HCT116 (cell line): ENCODE measurements at regions not wholly inside any gene's neighbourhood (a gene's known extent, or its start where the extent isn't known, plus 50 kb on each side); places are given as distances from the start of the nearest gene placed in this dataset.

ENCODE experiments used
- ATAC-seq: fragments of 200-7000 bp; cut with Tn5 transposase; 2 replicates; pipeline ENCODE4 v1.9.1; 2020; ENCODE audit warnings: mild to moderate bottlenecking, moderate library complexity
- BruUV-seq: library from RNA; stranded (reverse); fragments of 400-500 nt; replicated peaks from 2 replicates; lab custom pipeline; 2021; lab: Mats Ljungman, UMichigan
- CTCF ChIA-PET: fragments of 300-600 bp; sonication (Branson Sonifier 250); formaldehyde crosslinking; loops from one replicate; lab custom pipeline; 2021; ENCODE audit warnings: antibody characterized with exemption; lab: Charles Lee
- POLR2A ChIA-PET: fragments of 300-600, 350-600 bp; sonication (Branson Sonifier 250); formaldehyde crosslinking; loops from one replicate; lab custom pipeline; 2021; ENCODE audit warnings: antibody characterized with exemption; lab: Charles Lee
- RAD21 ChIA-PET, 2 experiments: fragments of 300-600 bp; sonication (Branson Sonifier 250); formaldehyde crosslinking; loops; one replicate each; lab custom pipeline; 2023; ENCODE audit warnings: low total read pairs in 2 of 2; ENCODE audit not compliant: uncharacterized antibody in 2 of 2, unreplicated experiment in 2 of 2, low non-redundant PET in 1 of 2; lab: Charles Lee
- DNase-seq: peaks from one replicate; pipeline ENCODE4 v3.0.0-alpha.2; 2010; ENCODE audit warnings: low read depth, low spot score
- H2AFZ ChIP-seq: fragments of 200-600 bp; shearing (Covaris generic), sonication (generic); 2 replicates; pipeline ENCODE4 v1.6.1; 2017; ENCODE audit warnings: low read depth, mixed run types, mixed read lengths, antibody characterized with exemption, low read length; ENCODE audit not compliant: poor library complexity, severe bottlenecking
- H3K27ac ChIP-seq: 2 replicates; pipeline ENCODE4 v1.5.1; 2012; ENCODE audit warnings: low read depth, low read length
- H3K27me3 ChIP-seq: fragments of 200-600 bp; sonication (generic); 2 replicates; pipeline ENCODE4 v1.6.1; 2016; ENCODE audit warnings: mixed run types, low read length, mixed read lengths; ENCODE audit not compliant: insufficient read depth
- H3K36me3 ChIP-seq, 2 experiments: fragments of 200-500 bp in 1 of 2; fragments of 200-600 bp in 1 of 2; sonication (Bioruptor generic) in 1 of 2; sonication (generic) in 1 of 2; 2 replicates each; pipeline versions ENCODE4 v1.5.1 to v1.6.1; 2014 to 2016; ENCODE audit warnings: low read length in 2 of 2, inconsistent platforms in 1 of 2, mixed read lengths in 1 of 2, mixed run types in 1 of 2; ENCODE audit not compliant: insufficient read depth in 2 of 2, control insufficient read depth in 1 of 2
- H3K4me1 ChIP-seq, 2 experiments: fragments of 200-600 bp in 1 of 2; sonication (generic) in 1 of 2; 2 replicates each; pipeline versions ENCODE4 v1.5.1 to v1.6.1; 2012 to 2017; ENCODE audit warnings: low read length in 2 of 2, inconsistent platforms in 1 of 2, mild to moderate bottlenecking in 1 of 2, mixed read lengths in 1 of 2, mixed run types in 1 of 2, moderate library complexity in 1 of 2; ENCODE audit not compliant: insufficient read depth in 2 of 2, control insufficient read depth in 1 of 2
- H3K4me2 ChIP-seq: fragments of 200-600 bp; sonication (generic); 2 replicates; pipeline ENCODE4 v1.6.1; 2017; ENCODE audit warnings: mixed run types, low read length, mixed read lengths
- H3K4me3 ChIP-seq, 2 experiments: fragments of 200-600 bp in 1 of 2; sonication (generic) in 1 of 2; replicated peaks in 1 of 2; 2 replicates each; pipeline ENCODE4 v1.5.1; 2011 to 2016; ENCODE audit warnings: low read length in 2 of 2, control low read depth in 1 of 2, low read depth in 1 of 2, mild to moderate bottlenecking in 1 of 2, mixed read lengths in 1 of 2, mixed run types in 1 of 2
- H3K79me2 ChIP-seq: fragments of 200-600 bp; sonication (generic); 2 replicates; pipeline ENCODE4 v1.6.1; 2017; ENCODE audit warnings: mild to moderate bottlenecking, mixed run types, low read length, moderate library complexity, mixed read lengths; ENCODE audit not compliant: insufficient read depth
- H3K9ac ChIP-seq: fragments of 200-600 bp; sonication (generic); 2 replicates; pipeline ENCODE4 v1.6.1; 2016; ENCODE audit warnings: low read length, mixed read lengths
- H3K9me2 ChIP-seq: fragments of 200-600 bp; sonication (generic), shearing (Covaris generic); 2 replicates; pipeline ENCODE4 v1.6.1; 2017; ENCODE audit warnings: mixed run types, mild to moderate bottlenecking, moderate library complexity; ENCODE audit not compliant: insufficient read depth
- H3K9me3 ChIP-seq, 2 experiments: fragments of 200-500 bp in 1 of 2; fragments of 200-600 bp in 1 of 2; sonication (Bioruptor generic) in 1 of 2; sonication (generic) in 1 of 2; 2 replicates each; pipeline ENCODE4 v1.6.1; 2014 to 2017; ENCODE audit warnings: low read length in 2 of 2, mixed read lengths in 2 of 2, inconsistent platforms in 1 of 2, low read depth in 1 of 2, mild to moderate bottlenecking in 1 of 2, mixed run types in 1 of 2, moderate library complexity in 1 of 2; ENCODE audit not compliant: control insufficient read depth in 1 of 2, insufficient read depth in 1 of 2
- H4K20me1 ChIP-seq: fragments of 200-600 bp; sonication (generic), shearing (Covaris generic); 2 replicates; pipeline ENCODE4 v1.6.1; 2017; ENCODE audit warnings: mixed run types, mild to moderate bottlenecking, moderate library complexity; ENCODE audit not compliant: insufficient read depth
- ELF1 ChIP-seq: IDR thresholded peaks from 2 replicates; pipeline ENCODE4 v1.6.1; 2012; ENCODE audit warnings: low read depth, borderline replicate concordance
- FOSL1 ChIP-seq: IDR thresholded peaks from 2 replicates; pipeline ENCODE4 v1.6.1; 2012; ENCODE audit warnings: low read depth
- POLR2AphosphoS5 ChIP-seq: IDR thresholded peaks from 2 replicates; pipeline ENCODE4 v1.6.1; 2011; ENCODE audit warnings: mild to moderate bottlenecking, low read depth, low read length, moderate library complexity
- RAD21 ChIP-seq: IDR thresholded peaks from 2 replicates; pipeline ENCODE4 v1.6.1; 2012; ENCODE audit warnings: low read depth, mild to moderate bottlenecking
- SRF ChIP-seq: IDR thresholded peaks from 2 replicates; pipeline ENCODE4 v1.6.1; 2012; ENCODE audit warnings: low read depth
- TCF7L2 ChIP-seq: IDR thresholded peaks from 2 replicates; pipeline ENCODE4 v1.7.0; 2011; ENCODE audit warnings: borderline replicate concordance, inconsistent platforms; ENCODE audit not compliant: insufficient read depth, insufficient read length; ENCODE audit errors: extremely low read depth
- intact Hi-C: fragments of 100-400 bp; cut with micrococcal nuclease; formaldehyde crosslinking; loops from 2 replicates; pipeline ENCODE4 v1.10.0; 2022
- TF ChIP-seq, protein P1 (sequence below): IDR thresholded peaks from 2 replicates; pipeline ENCODE4 v1.6.1; 2012; ENCODE audit warnings: low read depth
- TF ChIP-seq, protein P2 (sequence below): IDR thresholded peaks from 2 replicates; pipeline ENCODE4 v1.6.1; 2011; ENCODE audit warnings: mild to moderate bottlenecking, low read length, moderate library complexity; ENCODE audit not compliant: insufficient replicate concordance; ENCODE audit errors: extremely low read depth
- TF ChIP-seq, protein P3 (sequence below): IDR thresholded peaks from 2 replicates; pipeline ENCODE4 v1.6.1; 2012
- TF ChIP-seq, protein P4 (sequence below): IDR thresholded peaks from 2 replicates; pipeline ENCODE4 v1.6.1; 2012

DNA sequence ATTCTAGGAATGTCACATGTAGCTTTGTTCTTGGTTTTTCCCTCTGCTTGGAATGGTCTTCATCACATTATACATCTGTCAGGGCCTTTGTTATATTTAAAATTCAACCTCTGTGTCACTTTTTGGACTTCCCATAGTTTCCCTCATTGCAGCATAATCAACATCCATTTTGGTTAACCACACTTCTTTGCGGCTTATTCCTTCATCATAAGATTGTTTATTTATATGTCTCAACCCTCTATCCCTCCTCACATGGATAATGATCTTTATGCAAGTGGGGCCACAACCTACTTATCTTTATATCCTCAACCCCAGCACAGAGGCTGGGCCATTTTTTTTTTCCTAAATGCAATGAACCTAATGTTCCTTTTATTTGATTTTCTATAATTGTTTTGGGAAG lies 260.0 kb upstream of the THBS1 start:
- TF ChIP-seq RAD21 (no peak), TCF7L2 (no peak)
- TF ChIP-seq, protein P1, sequence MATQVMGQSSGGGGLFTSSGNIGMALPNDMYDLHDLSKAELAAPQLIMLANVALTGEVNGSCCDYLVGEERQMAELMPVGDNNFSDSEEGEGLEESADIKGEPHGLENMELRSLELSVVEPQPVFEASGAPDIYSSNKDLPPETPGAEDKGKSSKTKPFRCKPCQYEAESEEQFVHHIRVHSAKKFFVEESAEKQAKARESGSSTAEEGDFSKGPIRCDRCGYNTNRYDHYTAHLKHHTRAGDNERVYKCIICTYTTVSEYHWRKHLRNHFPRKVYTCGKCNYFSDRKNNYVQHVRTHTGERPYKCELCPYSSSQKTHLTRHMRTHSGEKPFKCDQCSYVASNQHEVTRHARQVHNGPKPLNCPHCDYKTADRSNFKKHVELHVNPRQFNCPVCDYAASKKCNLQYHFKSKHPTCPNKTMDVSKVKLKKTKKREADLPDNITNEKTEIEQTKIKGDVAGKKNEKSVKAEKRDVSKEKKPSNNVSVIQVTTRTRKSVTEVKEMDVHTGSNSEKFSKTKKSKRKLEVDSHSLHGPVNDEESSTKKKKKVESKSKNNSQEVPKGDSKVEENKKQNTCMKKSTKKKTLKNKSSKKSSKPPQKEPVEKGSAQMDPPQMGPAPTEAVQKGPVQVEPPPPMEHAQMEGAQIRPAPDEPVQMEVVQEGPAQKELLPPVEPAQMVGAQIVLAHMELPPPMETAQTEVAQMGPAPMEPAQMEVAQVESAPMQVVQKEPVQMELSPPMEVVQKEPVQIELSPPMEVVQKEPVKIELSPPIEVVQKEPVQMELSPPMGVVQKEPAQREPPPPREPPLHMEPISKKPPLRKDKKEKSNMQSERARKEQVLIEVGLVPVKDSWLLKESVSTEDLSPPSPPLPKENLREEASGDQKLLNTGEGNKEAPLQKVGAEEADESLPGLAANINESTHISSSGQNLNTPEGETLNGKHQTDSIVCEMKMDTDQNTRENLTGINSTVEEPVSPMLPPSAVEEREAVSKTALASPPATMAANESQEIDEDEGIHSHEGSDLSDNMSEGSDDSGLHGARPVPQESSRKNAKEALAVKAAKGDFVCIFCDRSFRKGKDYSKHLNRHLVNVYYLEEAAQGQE: no peak
- no peak overlapping the region for H3K9ac ChIP-seq
- ATAC-seq (no peak), DNase-seq (no peak)
- H3K79me2 ChIP-seq: no peaks in the 10 kb centered on the region
- no peaks in the 10 kb centered on the region for H3K36me3 ChIP-seq
- RAD21 ChIA-PET: no interaction called here
- no TSS peak for BruUV-seq
- no peaks in the 10 kb centered on the region for H3K9me3 ChIP-seq
- no peak overlapping the region for H3K4me3 ChIP-seq
- no peak overlapping the region for H2AFZ ChIP-seq
- no peaks in the 10 kb centered on the region for H4K20me1 ChIP-seq
- POLR2A ChIA-PET: no interaction called here
- CTCF ChIA-PET: no interaction called here
- H3K4me1 ChIP-seq: no peaks in the 10 kb centered on the region
- intact Hi-C loops: no loop called here
- no peak overlapping the region for H3K27ac ChIP-seq
- no peaks in the 10 kb centered on the region; the same call in 1 of the 2 replicates for H3K27me3 ChIP-seq
- no peak overlapping the region for H3K4me2 ChIP-seq
- no peaks in the 10 kb centered on the region for H3K9me2 ChIP-seq

DNA sequence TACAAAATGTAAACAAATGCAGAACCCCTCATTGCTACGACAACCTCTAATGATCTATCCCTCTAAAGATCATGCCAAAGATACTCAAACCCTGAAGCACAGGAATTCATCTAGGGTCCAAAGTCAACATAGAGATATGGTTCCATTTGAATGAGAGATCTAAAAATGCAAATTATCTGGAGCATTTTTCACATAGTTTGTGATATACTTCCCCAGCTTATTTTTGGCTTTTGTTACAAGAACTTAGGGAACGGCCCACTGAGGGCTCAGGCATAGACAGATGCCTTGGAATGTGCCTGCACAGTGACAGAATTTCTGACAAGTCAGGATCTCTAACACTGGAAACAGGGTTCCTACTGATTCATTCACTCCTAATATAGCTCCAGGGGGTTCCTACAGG lies 258.9 kb upstream of the THBS1 start:
- intact Hi-C loops: no loop called here
- no TSS peak for BruUV-seq
- RAD21 ChIA-PET: no interaction called here
- TF ChIP-seq, protein P1: no peak
- TF ChIP-seq, protein P2, sequence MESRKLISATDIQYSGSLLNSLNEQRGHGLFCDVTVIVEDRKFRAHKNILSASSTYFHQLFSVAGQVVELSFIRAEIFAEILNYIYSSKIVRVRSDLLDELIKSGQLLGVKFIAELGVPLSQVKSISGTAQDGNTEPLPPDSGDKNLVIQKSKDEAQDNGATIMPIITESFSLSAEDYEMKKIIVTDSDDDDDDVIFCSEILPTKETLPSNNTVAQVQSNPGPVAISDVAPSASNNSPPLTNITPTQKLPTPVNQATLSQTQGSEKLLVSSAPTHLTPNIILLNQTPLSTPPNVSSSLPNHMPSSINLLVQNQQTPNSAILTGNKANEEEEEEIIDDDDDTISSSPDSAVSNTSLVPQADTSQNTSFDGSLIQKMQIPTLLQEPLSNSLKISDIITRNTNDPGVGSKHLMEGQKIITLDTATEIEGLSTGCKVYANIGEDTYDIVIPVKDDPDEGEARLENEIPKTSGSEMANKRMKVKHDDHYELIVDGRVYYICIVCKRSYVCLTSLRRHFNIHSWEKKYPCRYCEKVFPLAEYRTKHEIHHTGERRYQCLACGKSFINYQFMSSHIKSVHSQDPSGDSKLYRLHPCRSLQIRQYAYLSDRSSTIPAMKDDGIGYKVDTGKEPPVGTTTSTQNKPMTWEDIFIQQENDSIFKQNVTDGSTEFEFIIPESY: no peak
- TF ChIP-seq SRF: no peak
- TF ChIP-seq POLR2AphosphoS5: no peak
- TF ChIP-seq, protein P3, sequence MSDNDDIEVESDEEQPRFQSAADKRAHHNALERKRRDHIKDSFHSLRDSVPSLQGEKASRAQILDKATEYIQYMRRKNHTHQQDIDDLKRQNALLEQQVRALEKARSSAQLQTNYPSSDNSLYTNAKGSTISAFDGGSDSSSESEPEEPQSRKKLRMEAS: no peak
- TF ChIP-seq FOSL1: no peak
- no peak for TF ChIP-seq ELF1
- TF ChIP-seq, protein P4, sequence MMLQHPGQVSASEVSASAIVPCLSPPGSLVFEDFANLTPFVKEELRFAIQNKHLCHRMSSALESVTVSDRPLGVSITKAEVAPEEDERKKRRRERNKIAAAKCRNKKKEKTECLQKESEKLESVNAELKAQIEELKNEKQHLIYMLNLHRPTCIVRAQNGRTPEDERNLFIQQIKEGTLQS: no peak

More for the DNA sequence above, 258.9 kb upstream of the THBS1 start:
- Histone ChIP-seq H3K9me2 (no peaks in the 10 kb centered on the region), H3K4me3 (no peak overlapping the region), H3K9me3 (no peaks in the 10 kb centered on the region), H3K36me3 (no peaks in the 10 kb centered on the region), H4K20me1 (no peaks in the 10 kb centered on the region), H2AFZ (no peak overlapping the region), H3K9ac (no peak overlapping the region), H3K79me2 (no peaks in the 10 kb centered on the region), H3K4me2 (no peak overlapping the region), H3K27me3 (no peaks in the 10 kb centered on the region; the same call in 1 of the 2 replicates), H3K27ac (no peak overlapping the region), H3K4me1 (no peaks in the 10 kb centered on the region)
- ChIA-PET CTCF (no interaction called here), POLR2A (no interaction called here)
- no peak for ATAC-seq
- DNase-seq: no peak
